Keratinocyte (primary cell): ENCODE measurements at regions not wholly inside any gene's neighbourhood (a gene's known extent, or its start where the extent isn't known, plus 50 kb on each side); places are given as distances from the start of the nearest gene placed in this dataset.

Source experiments
- EZH2 ChIP-seq: IDR thresholded peaks from one replicate; pipeline ENCODE4 v1.6.1; 2012; ENCODE audit warnings: inconsistent platforms, mild to moderate bottlenecking, low read length, moderate library complexity
- TF ChIP-seq, protein P1 (sequence below), 3 experiments: IDR thresholded peaks in 1 of 3; conservative IDR thresholded peaks in 1 of 3; optimal IDR thresholded peaks in 1 of 3; 2 replicates in 2 of 3; 3 replicates in 1 of 3; pipeline versions ENCODE3 to v1.5.1; 2011; ENCODE audit warnings: low read length in 3 of 3, mild to moderate bottlenecking in 3 of 3, moderate library complexity in 2 of 3, control low read depth in 1 of 3, inconsistent platforms in 1 of 3; ENCODE audit not compliant: insufficient read depth in 2 of 3; ENCODE audit errors: extremely low read depth in 1 of 3

DNA sequence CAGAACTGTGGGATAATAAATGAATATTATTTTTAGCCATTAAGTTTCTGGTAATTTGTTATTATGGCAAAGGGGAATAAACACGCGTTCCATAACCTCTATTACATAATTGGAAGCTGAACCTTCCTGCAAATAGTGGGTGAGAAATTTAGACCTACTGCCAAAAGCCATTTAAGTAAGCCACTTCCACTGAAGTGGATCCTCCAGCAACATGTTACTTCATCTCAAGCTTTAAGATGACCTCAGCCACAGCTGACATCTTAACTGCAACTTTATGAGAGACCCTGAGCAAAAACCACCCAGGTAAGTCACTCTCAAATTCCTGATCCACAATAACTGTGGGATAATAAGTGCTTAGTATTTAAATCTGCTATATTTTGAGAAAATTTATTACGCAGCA is 1048.6 kb downstream of the FAM133A start:
- TF ChIP-seq, protein P1, sequence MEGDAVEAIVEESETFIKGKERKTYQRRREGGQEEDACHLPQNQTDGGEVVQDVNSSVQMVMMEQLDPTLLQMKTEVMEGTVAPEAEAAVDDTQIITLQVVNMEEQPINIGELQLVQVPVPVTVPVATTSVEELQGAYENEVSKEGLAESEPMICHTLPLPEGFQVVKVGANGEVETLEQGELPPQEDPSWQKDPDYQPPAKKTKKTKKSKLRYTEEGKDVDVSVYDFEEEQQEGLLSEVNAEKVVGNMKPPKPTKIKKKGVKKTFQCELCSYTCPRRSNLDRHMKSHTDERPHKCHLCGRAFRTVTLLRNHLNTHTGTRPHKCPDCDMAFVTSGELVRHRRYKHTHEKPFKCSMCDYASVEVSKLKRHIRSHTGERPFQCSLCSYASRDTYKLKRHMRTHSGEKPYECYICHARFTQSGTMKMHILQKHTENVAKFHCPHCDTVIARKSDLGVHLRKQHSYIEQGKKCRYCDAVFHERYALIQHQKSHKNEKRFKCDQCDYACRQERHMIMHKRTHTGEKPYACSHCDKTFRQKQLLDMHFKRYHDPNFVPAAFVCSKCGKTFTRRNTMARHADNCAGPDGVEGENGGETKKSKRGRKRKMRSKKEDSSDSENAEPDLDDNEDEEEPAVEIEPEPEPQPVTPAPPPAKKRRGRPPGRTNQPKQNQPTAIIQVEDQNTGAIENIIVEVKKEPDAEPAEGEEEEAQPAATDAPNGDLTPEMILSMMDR (optimal IDR thresholded peaks at IDR 0.05 in 1 of 3, IDR thresholded peaks at IDR 0.05 in 1 of 3, conservative IDR thresholded peaks at IDR 0.05 in 1 of 3; ENCODE audit: extremely low read depth in 1 of 3, insufficient read depth in 2 of 3, low read length in 3 of 3) = no peak
- no peak for TF ChIP-seq EZH2
